ENCODE measurements at regions not wholly inside any gene's neighbourhood (a gene's known extent, or its start where the extent isn't known, plus 50 kb on each side); places are given as distances from the start of the nearest gene placed in this dataset.

DNA sequence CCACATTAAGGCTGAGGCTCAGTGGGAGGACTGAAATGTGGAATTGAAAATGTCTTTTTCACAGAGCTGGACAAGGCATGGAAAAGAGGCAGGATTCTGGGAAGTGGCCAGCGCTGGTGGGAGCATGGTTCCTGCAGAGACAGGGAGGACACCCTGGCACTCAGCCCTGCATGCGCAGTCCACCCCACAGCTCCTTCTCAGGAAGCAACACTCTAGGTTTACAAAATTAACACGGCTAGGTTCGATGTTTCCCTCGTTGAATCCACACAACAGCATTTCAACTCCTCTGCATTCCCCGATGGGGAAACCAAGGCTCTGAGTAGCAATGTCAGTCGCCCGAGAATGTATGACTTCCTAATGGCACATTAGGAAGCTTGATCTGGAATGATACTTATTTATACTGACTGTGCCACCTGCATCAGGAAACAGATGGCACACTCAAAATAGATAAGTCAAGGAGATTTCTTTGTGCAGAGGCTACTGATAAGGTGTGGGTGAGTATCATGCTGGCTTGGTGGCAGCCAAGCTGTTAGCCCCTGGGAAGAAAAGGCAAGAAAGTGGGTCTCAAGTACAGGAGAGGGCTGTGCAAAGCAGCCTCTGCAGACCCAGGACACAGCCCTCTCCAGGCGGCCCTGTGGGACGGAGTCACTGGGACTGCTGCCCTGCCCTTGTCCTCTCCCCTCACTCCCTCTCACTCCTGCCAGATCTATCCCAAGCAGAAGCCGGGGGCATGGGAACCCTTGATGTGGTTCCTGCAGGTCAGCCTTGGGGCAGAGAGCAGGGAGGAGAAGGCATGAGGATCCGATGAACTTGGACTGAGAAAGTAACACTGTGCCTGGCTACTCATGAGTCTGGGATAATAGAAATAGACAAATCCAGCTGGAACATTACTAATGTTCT, 158.4 kb upstream of the FHL2 start:
- Histone ChIP-seq H3K4me3 (ENCODE audit: low read length) (no peak overlapping the region), H3K4me1 (ENCODE audit: control insufficient read depth, insufficient read depth, low read length) (peaks cover 5% of the 10 kb centered on the region), H3K9ac (ENCODE audit: low read length) (no peak overlapping the region), H3K36me3 (ENCODE audit: control insufficient read depth, insufficient read depth, low read length, severe bottlenecking) (no peaks in the 10 kb centered on the region), H3K9me3 (ENCODE audit: control insufficient read depth, low read length) (no peaks in the 10 kb centered on the region), H3K27me3 (replicated peaks; ENCODE audit: control insufficient read depth, insufficient read depth, low read length) (peaks cover 70% of the 10 kb centered on the region)
- no peak for DNase-seq (ENCODE audit: low read depth)

DNA sequence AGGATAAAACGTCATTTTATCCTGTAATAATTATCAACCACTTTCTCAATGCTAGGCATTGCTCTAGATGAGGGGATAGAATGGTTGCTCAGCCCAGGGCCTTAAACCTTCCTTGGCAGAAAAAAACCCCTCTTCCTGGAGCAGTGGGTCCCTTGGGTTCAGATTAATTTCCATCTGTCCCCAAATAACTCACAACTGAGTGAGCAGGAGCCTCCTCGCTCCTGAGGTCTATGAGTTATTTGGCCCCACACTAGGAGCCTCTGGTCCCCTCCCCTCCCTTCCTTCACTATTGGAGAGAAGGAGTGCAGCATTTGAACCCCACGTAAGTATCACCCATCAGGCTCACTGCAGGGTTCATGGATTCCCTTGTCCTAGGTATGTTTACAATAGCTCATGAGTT, 157.5 kb upstream of the FHL2 start:
- Histone ChIP-seq H3K27me3 (replicated peaks; ENCODE audit: control insufficient read depth, insufficient read depth, low read length) (peaks cover 71% of the 10 kb centered on the region), H3K9me3 (ENCODE audit: control insufficient read depth, low read length) (no peaks in the 10 kb centered on the region)
- no peak for DNase-seq (ENCODE audit: low read depth)

DNA sequence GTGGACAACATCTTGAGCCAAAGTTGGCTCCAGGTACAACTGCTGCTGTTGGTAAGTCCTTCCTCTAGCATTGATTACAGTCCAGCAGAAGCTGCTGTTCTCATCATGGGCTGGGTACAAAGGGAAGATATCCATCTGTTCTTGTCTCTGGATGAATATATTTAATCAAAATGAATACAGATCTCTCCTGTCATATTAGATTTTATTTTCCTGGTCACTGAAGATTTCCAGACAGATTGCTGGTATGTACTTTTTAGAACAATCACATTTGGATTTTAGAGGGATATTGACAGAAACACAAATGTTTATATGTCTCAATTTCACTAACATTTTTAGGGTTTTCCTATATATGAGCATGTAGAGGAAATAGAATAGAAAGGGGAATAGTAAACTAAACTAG, 155.4 kb upstream of the FHL2 start:
- Histone ChIP-seq H3K4me3 (ENCODE audit: low read length) (no peak overlapping the region), H3K4me1 (ENCODE audit: control insufficient read depth, insufficient read depth, low read length) (peaks cover 5% of the 10 kb centered on the region), H3K27me3 (replicated peaks; ENCODE audit: control insufficient read depth, insufficient read depth, low read length) (peaks cover 50% of the 10 kb centered on the region), H3K9me3 (ENCODE audit: control insufficient read depth, low read length) (no peaks in the 10 kb centered on the region), H3K36me3 (ENCODE audit: control insufficient read depth, insufficient read depth, low read length, severe bottlenecking) (no peaks in the 10 kb centered on the region), H3K9ac (ENCODE audit: low read length) (no peak overlapping the region)
- DNase-seq (ENCODE audit: low read depth): no peak

More for the DNA sequence above, 157.5 kb upstream of the FHL2 start:
- Histone ChIP-seq H3K9ac (ENCODE audit: low read length) (no peak overlapping the region), H3K4me3 (ENCODE audit: low read length) (no peak overlapping the region), H3K36me3 (ENCODE audit: control insufficient read depth, insufficient read depth, low read length, severe bottlenecking) (no peaks in the 10 kb centered on the region), H3K4me1 (ENCODE audit: control insufficient read depth, insufficient read depth, low read length) (peaks cover 5% of the 10 kb centered on the region)

DNA sequence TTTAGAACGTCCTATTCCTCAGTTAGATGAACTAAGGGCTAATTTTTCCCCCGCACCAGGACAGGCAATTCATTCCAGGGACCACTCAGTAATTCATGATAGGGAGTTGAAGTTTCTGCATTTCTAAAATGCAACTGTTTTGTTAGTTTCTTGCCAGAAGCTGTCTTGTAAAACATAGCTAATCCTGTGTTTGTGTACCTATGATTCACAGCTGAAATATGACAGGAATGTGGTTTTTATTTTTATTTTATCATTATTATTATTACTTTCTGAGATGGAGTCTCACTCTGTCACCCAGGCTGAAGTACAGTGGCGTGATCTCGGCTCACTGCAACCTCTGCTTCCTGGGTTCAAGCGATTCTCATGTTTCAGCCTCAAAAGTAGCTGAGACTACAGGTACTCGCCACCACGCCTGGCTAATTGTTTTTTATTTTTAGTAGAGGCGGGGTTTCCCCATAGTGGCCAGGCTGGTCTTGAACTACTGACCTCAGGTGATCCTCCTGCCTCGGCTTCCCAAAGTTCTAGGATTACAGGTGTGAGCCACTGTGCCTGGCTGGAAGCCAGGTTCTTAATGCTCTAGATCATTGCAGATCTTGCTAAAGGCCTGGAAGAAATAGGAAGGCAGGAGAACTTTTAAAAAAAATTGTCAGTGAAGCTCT, 154.8 kb upstream of the FHL2 start:
- Histone ChIP-seq H3K9ac (ENCODE audit: low read length) (no peak overlapping the region), H3K4me1 (ENCODE audit: control insufficient read depth, insufficient read depth, low read length) (peaks cover 5% of the 10 kb centered on the region), H3K27me3 (replicated peaks; ENCODE audit: control insufficient read depth, insufficient read depth, low read length) (peaks cover 45% of the 10 kb centered on the region), H3K36me3 (ENCODE audit: control insufficient read depth, insufficient read depth, low read length, severe bottlenecking) (no peaks in the 10 kb centered on the region), H3K4me3 (ENCODE audit: low read length) (no peak overlapping the region), H3K9me3 (ENCODE audit: control insufficient read depth, low read length) (no peaks in the 10 kb centered on the region)
- DNase-seq (ENCODE audit: low read depth): peak; percentile 31

DNA sequence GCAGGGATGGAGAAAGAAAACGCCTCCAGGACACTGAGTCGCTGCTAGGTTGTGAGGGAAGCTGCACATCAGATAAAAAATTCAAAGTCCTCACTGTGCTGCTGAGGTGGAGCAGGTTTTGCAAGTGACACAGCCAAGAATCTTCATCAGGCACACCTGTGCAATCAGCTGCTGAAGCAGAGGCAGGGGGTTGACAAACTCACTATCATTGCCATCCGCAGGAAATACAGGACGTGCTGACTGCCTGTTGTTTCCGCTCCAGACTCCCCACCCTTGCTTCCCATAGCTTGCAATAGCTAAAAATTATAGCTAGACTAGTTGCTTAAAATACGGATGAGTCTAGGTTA, 147.8 kb upstream of the FHL2 start:
- Histone ChIP-seq H3K9me3 (ENCODE audit: control insufficient read depth, low read length) (no peaks in the 10 kb centered on the region), H3K4me3 (ENCODE audit: low read length) (no peak overlapping the region), H3K27me3 (replicated peaks; ENCODE audit: control insufficient read depth, insufficient read depth, low read length) (peaks cover 39% of the 10 kb centered on the region), H3K9ac (ENCODE audit: low read length) (no peak overlapping the region), H3K36me3 (ENCODE audit: control insufficient read depth, insufficient read depth, low read length, severe bottlenecking) (no peaks in the 10 kb centered on the region), H3K4me1 (ENCODE audit: control insufficient read depth, insufficient read depth, low read length) (no peaks in the 10 kb centered on the region)
- no peak for DNase-seq (ENCODE audit: low read depth)

DNA sequence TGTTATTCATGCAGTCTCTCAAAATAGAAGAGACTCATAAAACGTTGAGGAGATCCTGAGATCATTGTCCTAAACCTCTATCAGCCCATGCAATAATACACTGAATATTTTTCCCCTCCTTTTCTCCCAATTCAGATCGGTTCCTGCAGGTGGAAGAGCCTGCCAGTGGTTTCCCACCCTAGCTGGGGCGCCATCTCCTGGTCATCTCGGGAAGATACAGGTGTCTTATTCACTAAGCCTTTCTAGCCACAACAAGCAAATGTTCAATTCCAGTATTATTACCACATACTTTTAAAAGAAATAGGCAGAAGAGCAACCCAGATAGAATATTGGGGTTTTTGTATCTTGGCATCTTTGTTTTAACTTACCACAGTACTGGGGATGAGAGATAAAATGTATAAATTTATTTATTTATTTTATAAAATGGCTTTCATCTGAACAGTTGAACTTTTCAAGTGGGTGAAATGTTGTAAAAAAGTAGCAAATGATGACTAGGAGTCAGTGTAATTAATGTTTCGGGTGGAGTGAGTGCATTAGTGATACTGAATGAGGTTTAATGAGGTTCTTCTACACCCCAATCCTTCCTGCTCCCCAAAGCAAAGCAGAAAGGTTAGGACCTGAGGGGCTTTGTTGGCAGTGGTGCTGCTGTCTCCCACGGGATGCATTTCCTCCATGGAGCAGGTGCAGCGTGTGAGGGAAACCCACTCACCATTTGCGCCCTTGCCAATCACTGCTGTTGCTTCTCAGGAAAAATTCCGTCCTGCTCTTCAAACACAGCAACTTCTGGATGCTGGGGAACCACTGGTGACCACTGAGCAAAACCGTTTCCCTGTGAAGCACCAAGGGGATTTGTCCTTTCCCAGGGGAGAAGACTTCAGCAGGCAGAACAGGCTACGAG, 147.1 kb upstream of the FHL2 start:
- H3K9me3 ChIP-seq (ENCODE audit: control insufficient read depth, low read length): no peaks in the 10 kb centered on the region
- H3K4me1 ChIP-seq (ENCODE audit: control insufficient read depth, insufficient read depth, low read length): no peaks in the 10 kb centered on the region
- peak; percentile 85 for DNase-seq (ENCODE audit: low read depth)
- no peak overlapping the region for H3K9ac ChIP-seq (ENCODE audit: low read length)
- H3K27me3 ChIP-seq (replicated peaks; ENCODE audit: control insufficient read depth, insufficient read depth, low read length): peaks cover 39% of the 10 kb centered on the region
- no peak overlapping the region for H3K4me3 ChIP-seq (ENCODE audit: low read length)
- H3K36me3 ChIP-seq (ENCODE audit: control insufficient read depth, insufficient read depth, low read length, severe bottlenecking): no peaks in the 10 kb centered on the region

DNA sequence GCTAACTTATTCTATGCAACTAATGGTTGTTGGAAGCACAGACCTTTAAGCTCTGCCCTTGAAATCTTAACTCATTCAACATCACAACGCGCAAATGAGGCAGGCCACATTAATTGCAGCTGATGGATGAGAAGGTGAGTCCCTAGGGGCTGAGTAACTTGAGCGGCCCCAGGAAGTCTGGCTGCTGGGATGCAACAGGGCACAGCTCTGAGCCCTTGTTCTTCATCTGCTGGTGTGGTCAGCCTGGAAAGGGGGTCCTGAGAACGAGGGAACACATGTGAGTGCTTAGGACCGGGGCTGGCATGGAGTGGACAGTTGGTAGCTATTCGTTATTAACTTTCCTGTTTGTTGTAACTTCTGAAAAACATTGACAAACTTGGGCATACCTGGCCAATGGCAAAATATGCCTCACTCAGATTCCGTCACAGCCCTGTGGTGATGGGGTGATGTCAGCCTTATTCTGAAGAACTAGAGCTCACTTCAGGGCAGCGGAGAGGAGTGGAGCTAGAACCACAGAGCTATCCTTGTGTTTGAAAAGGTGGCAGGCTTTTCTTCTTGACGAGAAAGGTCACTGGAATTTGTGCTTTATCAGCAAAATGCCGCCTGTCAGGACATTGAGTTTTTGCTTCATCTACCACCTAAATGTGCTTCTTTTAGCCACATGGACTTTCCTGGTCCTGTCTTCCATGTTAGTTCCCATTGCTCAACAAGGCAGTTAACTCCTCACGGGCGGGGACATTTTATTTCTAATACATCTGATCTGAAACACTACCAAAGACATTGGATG, 145.9 kb upstream of the FHL2 start:
- H3K9ac ChIP-seq (ENCODE audit: low read length): no peak overlapping the region
- H3K4me3 ChIP-seq (ENCODE audit: low read length): no peak overlapping the region
- no peak for DNase-seq (ENCODE audit: low read depth)
- no peaks in the 10 kb centered on the region for H3K36me3 ChIP-seq (ENCODE audit: control insufficient read depth, insufficient read depth, low read length, severe bottlenecking)
- H3K4me1 ChIP-seq (ENCODE audit: control insufficient read depth, insufficient read depth, low read length): no peaks in the 10 kb centered on the region
- H3K27me3 ChIP-seq (replicated peaks; ENCODE audit: control insufficient read depth, insufficient read depth, low read length): peaks cover 39% of the 10 kb centered on the region
- H3K9me3 ChIP-seq (ENCODE audit: control insufficient read depth, low read length): no peaks in the 10 kb centered on the region

DNA sequence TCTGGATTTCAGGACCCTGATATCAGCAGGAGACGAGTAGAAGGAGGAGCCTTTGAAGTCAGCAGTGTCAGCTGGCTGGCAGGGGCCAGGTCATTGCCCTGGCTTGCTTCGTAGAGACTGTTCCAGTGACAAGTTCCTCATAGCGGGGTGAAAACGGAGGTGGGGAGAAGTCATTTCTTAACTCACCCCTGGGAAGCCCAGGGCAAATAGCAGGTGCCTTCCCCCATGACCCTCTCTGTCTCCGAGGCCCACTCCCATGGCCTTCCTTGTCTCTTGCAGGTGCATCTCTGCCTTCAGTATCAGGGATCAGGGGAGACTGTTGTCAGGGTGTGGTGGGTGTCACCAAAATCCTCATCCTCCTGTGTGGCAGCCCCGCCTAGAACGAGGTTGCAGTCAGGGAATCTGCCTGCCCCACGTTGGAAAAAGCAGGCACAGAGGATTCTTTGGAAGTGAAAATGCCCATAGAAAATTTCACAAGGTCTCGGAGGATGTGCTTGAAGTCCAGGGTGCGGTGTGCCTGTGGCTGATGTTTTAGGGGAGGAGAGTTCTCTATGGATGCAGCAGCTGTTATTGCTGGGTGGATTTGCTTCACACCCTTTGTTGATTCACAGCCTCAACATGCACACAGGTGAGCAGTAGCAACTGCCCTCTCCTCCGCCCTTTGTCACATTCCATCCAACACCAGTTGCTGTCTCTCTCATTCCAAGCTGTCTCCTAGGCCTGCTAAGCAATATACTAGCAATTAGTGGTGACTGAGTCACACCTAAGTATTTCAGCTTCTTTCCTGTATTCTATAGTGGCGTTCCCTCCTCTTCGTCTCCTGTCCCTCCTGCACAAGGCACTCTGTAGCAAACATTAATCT, 142.6 kb upstream of the FHL2 start:
- Histone ChIP-seq H3K9ac (ENCODE audit: low read length) (no peak overlapping the region), H3K4me3 (ENCODE audit: low read length) (no peak overlapping the region), H3K27me3 (replicated peaks; ENCODE audit: control insufficient read depth, insufficient read depth, low read length) (peaks cover 40% of the 10 kb centered on the region), H3K4me1 (ENCODE audit: control insufficient read depth, insufficient read depth, low read length) (peaks cover 3% of the 10 kb centered on the region), H3K36me3 (ENCODE audit: control insufficient read depth, insufficient read depth, low read length, severe bottlenecking) (no peaks in the 10 kb centered on the region), H3K9me3 (ENCODE audit: control insufficient read depth, low read length) (no peaks in the 10 kb centered on the region)
- DNase-seq (ENCODE audit: low read depth): no peak

DNA sequence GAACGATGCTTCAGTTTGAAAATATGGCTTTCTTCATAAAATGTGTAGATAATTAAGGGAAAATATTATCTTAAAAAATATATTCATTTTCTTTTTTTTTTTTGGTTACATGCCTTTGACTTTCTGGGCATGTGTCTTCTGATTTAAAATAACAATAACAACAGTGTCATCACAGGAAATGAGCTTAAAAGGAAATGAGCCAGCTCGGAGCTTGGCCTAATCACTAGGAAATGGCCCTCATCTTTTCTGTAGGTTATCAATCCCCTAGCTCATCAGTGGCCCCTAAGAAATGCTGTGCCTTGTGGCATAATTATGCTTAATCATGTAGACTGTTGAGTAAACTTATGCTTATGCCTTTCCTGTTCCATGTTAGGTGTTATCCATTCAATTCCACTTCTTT, 141.8 kb upstream of the FHL2 start:
- Histone ChIP-seq H3K4me3 (ENCODE audit: low read length) (no peak overlapping the region), H3K4me1 (ENCODE audit: control insufficient read depth, insufficient read depth, low read length) (peaks cover 7% of the 10 kb centered on the region)

DNA sequence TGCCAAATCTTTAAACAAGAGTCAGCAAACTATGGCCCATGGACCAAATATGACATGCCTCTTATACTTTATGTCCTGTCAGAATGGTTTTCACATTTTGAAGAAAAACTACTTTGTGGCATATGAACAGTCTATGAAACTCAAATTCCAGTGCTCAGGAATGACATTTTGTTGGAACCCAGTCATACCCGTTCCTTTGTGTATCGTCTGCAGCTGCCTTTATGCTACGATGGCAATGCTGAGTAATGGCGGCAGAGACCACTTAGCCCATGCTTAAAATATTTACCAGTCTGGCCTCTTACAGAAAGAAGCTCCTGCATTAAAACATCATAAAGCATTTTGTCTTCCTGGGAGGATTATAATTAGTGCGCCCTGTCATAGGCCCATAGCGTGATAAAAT, 140.5 kb upstream of the FHL2 start:
- Histone ChIP-seq H3K4me3 (ENCODE audit: low read length) (no peak overlapping the region), H3K27me3 (replicated peaks; ENCODE audit: control insufficient read depth, insufficient read depth, low read length) (peaks cover 29% of the 10 kb centered on the region), H3K36me3 (ENCODE audit: control insufficient read depth, insufficient read depth, low read length, severe bottlenecking) (no peaks in the 10 kb centered on the region), H3K9me3 (ENCODE audit: control insufficient read depth, low read length) (no peaks in the 10 kb centered on the region), H3K9ac (ENCODE audit: low read length) (no peak overlapping the region), H3K4me1 (ENCODE audit: control insufficient read depth, insufficient read depth, low read length) (peaks cover 7% of the 10 kb centered on the region)
- DNase-seq (ENCODE audit: low read depth): no peak

More for the DNA sequence above, 141.8 kb upstream of the FHL2 start:
- no peaks in the 10 kb centered on the region for H3K9me3 ChIP-seq (ENCODE audit: control insufficient read depth, low read length)
- no peaks in the 10 kb centered on the region for H3K36me3 ChIP-seq (ENCODE audit: control insufficient read depth, insufficient read depth, low read length, severe bottlenecking)
- no peak for DNase-seq (ENCODE audit: low read depth)
- peaks cover 38% of the 10 kb centered on the region for H3K27me3 ChIP-seq (replicated peaks; ENCODE audit: control insufficient read depth, insufficient read depth, low read length)
- no peak overlapping the region for H3K9ac ChIP-seq (ENCODE audit: low read length)
